Loucy (cell line): ENCODE measurements at regions not wholly inside any gene's neighbourhood (a gene's known extent, or its start where the extent isn't known, plus 50 kb on each side); places are given as distances from the start of the nearest gene placed in this dataset.

Experiments used
- H2AFZ ChIP-seq: fragments of 200-600 bp; sonication (generic); 2 replicates; pipeline ENCODE4 v1.6.0; 2016; ENCODE audit warnings: antibody characterized with exemption, mild to moderate bottlenecking, low read length, moderate library complexity
- H3F3A ChIP-seq: fragments of 200-600 bp; 2 replicates; pipeline ENCODE4 v1.6.0; 2016; ENCODE audit warnings: antibody characterized with exemption, low read depth, mild to moderate bottlenecking
- H3K27me3 ChIP-seq: fragments of 200-600 bp; sonication (generic); 2 replicates; pipeline ENCODE4 v1.6.1; 2014; ENCODE audit warnings: low read length, mild to moderate bottlenecking; ENCODE audit not compliant: insufficient read depth, poor library complexity, severe bottlenecking
- H3K36me3 ChIP-seq: fragments of 200-600 bp; sonication (generic); 2 replicates; pipeline ENCODE4 v1.6.1; 2016; ENCODE audit warnings: low read length; ENCODE audit not compliant: insufficient read depth
- H3K4me1 ChIP-seq: fragments of 200-600 bp; sonication (generic); 2 replicates; pipeline ENCODE4 v1.5.1; 2014; ENCODE audit warnings: low read length, mild to moderate bottlenecking; ENCODE audit not compliant: insufficient read depth, poor library complexity, severe bottlenecking
- H3K4me2 ChIP-seq: fragments of 200-600 bp; sonication (generic); 2 replicates; pipeline ENCODE4 v1.6.0; 2014; ENCODE audit warnings: antibody characterized with exemption, low read length, low read depth, mild to moderate bottlenecking; ENCODE audit not compliant: poor library complexity, severe bottlenecking
- H3K4me3 ChIP-seq: fragments of 200-600 bp; sonication (generic); 2 replicates; pipeline ENCODE4 v1.5.1; 2014; ENCODE audit warnings: low read length, mild to moderate bottlenecking, mixed read lengths; ENCODE audit not compliant: poor library complexity, severe bottlenecking
- H3K79me2 ChIP-seq: fragments of 200-600 bp; sonication (generic); 2 replicates; pipeline ENCODE4 v1.6.1; 2014; ENCODE audit warnings: low read length; ENCODE audit not compliant: insufficient read depth
- H3K9ac ChIP-seq: fragments of 200-600 bp; sonication (generic); 2 replicates; pipeline ENCODE4 v1.6.0; 2014; ENCODE audit warnings: mild to moderate bottlenecking, low read depth, low read length, moderate library complexity; ENCODE audit not compliant: poor library complexity, severe bottlenecking
- H3K9me2 ChIP-seq: fragments of 200-600 bp; sonication (generic); replicated peaks from 2 replicates; pipeline ENCODE4 v1.6.1; 2016; ENCODE audit warnings: low read depth, low read length, mixed read lengths
- H3K9me3 ChIP-seq: fragments of 200-600 bp; sonication (generic); 2 replicates; pipeline ENCODE4 v1.6.1; 2014; ENCODE audit warnings: mild to moderate bottlenecking, antibody characterized with exemption, low read length, low read depth; ENCODE audit not compliant: insufficient read depth
- H4K20me1 ChIP-seq: fragments of 200-600 bp; sonication (generic); 2 replicates; pipeline ENCODE4 v1.6.0; 2014; ENCODE audit warnings: antibody characterized with exemption, low read length, mild to moderate bottlenecking; ENCODE audit not compliant: insufficient read depth, poor library complexity, severe bottlenecking
- EZH2phosphoT487 ChIP-seq: fragments of 200-600 bp; IDR thresholded peaks from 2 replicates; pipeline ENCODE4 v1.6.1; 2018; ENCODE audit warnings: antibody characterized with exemption, mild to moderate bottlenecking, moderate library complexity, borderline replicate concordance
- TF ChIP-seq, protein P1 (sequence below): fragments of 200-600 bp; sonication (generic); conservative IDR thresholded peaks from 2 replicates; pipeline ENCODE4 v1.5.1; 2014; ENCODE audit warnings: mild to moderate bottlenecking, antibody characterized with exemption, low read length

DNA sequence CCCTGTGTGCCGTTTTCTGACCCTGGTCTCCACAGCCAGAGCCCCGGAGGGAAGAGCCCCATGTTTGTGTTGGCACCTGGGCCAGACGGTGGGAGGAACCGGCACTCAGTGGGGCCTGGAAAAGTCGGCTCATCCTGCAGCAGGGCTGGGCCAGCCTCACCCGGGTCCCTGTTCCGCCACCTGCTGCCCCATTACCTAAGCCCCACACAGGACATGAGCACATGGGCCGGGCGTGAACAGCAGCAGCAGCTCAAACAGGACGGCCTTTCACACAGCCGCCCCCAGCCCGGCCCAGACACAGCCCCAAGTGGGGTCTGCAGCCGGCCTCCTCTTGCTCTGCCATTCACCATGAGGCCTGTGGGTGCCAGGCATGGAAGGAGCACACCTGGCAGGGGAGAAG, 302.4 kb downstream of the MN1 start:
- Histone ChIP-seq H3K9me3 (no peaks in the 10 kb centered on the region), H3K79me2 (no peaks in the 10 kb centered on the region), H3K4me1 (no peaks in the 10 kb centered on the region), H2AFZ (no peak overlapping the region), H3K36me3 (no peaks in the 10 kb centered on the region), H3K27me3 (no peaks in the 10 kb centered on the region), H4K20me1 (no peaks in the 10 kb centered on the region), H3K4me2 (no peak overlapping the region), H3F3A (no peaks in the 10 kb centered on the region), H3K9ac (no peak overlapping the region), H3K9me2 (no peaks in the 10 kb centered on the region), H3K4me3 (no peak overlapping the region)
- TF ChIP-seq, protein P1, sequence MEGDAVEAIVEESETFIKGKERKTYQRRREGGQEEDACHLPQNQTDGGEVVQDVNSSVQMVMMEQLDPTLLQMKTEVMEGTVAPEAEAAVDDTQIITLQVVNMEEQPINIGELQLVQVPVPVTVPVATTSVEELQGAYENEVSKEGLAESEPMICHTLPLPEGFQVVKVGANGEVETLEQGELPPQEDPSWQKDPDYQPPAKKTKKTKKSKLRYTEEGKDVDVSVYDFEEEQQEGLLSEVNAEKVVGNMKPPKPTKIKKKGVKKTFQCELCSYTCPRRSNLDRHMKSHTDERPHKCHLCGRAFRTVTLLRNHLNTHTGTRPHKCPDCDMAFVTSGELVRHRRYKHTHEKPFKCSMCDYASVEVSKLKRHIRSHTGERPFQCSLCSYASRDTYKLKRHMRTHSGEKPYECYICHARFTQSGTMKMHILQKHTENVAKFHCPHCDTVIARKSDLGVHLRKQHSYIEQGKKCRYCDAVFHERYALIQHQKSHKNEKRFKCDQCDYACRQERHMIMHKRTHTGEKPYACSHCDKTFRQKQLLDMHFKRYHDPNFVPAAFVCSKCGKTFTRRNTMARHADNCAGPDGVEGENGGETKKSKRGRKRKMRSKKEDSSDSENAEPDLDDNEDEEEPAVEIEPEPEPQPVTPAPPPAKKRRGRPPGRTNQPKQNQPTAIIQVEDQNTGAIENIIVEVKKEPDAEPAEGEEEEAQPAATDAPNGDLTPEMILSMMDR: no peak
- TF ChIP-seq EZH2phosphoT487: no peak

DNA sequence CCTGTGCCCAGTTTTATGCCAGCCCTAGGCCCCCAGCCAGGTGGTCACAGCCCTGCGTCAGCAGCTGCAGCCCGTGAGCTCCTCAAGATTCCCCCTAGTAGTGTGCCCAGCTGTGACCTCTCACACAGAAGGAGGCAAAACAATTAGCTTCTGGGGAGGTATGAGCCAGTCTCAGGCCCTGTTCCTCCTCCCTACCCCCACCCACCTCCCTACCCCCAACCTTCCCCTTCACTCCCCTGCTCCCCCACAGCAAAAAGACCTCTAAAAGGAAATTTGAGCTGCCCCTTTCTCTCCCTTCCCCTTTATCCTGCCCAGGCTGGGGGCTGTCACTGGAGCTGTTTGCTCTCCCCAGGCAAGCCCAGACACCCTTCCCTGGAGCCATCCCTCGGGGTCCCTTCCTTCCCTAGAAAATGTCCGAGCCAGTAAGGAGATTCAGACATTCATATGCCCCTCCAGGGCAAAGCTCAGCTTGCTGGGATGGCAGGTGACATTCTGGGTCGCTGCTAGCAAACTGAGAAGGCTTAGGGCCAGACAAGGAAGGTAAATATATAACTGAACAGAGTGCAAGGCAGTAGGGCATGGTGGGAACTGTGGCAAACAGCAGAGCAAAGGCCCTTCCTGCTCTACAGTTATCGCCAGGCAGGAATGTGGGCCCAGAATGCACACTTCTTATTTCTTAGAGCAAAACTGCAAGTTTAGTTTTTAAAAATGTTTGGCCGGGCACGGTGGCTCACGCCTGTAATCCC, 300.2 kb downstream of the MN1 start:
- Histone ChIP-seq H3F3A (no peaks in the 10 kb centered on the region), H4K20me1 (no peaks in the 10 kb centered on the region), H3K27me3 (no peaks in the 10 kb centered on the region), H3K9ac (no peak overlapping the region), H3K4me1 (no peaks in the 10 kb centered on the region), H3K79me2 (no peaks in the 10 kb centered on the region), H3K4me2 (no peak overlapping the region), H3K9me2 (no peaks in the 10 kb centered on the region), H3K9me3 (no peaks in the 10 kb centered on the region), H2AFZ (no peak overlapping the region), H3K36me3 (no peaks in the 10 kb centered on the region), H3K4me3 (no peak overlapping the region)
- TF ChIP-seq EZH2phosphoT487: no peak
- TF ChIP-seq, protein P1: no peak

DNA sequence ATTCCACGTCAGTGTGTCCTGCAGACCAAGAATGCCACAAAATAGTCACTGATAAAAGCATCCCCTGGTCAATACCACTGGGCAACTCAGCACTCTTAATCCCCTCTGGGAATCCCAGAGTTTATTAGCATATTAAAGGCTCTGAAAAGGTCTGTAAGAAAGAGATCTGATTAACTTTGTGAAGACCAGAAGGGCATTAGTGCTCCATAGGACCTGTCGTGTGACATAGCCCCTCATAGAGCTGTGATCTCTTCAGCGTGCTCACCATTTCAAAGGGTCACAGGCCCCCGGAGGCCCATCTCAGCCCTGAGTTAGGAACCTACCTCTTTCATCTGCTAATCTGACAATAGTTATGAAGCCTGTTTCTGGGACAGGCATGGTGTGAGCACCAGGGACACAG, 299.2 kb downstream of the MN1 start:
- Histone ChIP-seq H3K9me2 (no peaks in the 10 kb centered on the region), H4K20me1 (no peaks in the 10 kb centered on the region), H3K4me3 (no peak overlapping the region), H3K9ac (no peak overlapping the region), H3K79me2 (no peaks in the 10 kb centered on the region), H3K9me3 (no peaks in the 10 kb centered on the region), H3F3A (no peaks in the 10 kb centered on the region), H3K4me1 (no peaks in the 10 kb centered on the region), H2AFZ (no peak overlapping the region), H3K27me3 (no peaks in the 10 kb centered on the region), H3K4me2 (no peak overlapping the region), H3K36me3 (no peaks in the 10 kb centered on the region)
- no peak for TF ChIP-seq EZH2phosphoT487
- TF ChIP-seq, protein P1: no peak
